Parathyroid adenoma (tissue), 2 donors: ENCODE measurements at regions not wholly inside any gene's neighbourhood (a gene's known extent, or its start where the extent isn't known, plus 50 kb on each side); places are given as distances from the start of the nearest gene placed in this dataset.

Experiments
- H2AFZ ChIP-seq: fragments of 300-600 bp; sonication (generic); one replicate; pipeline ENCODE4 v1.7.0; 2017; ENCODE audit warnings: antibody characterized with exemption, mild to moderate bottlenecking
- H3K27ac ChIP-seq: fragments of 300-600 bp; sonication (generic); one replicate; pipeline ENCODE4 v1.7.0; 2017
- H3K27me3 ChIP-seq: fragments of 300-600 bp; sonication (generic); one replicate; pipeline ENCODE4 v1.7.0; 2017; ENCODE audit warnings: low read length; ENCODE audit not compliant: control insufficient read depth, insufficient read depth
- H3K36me3 ChIP-seq: fragments of 300-600 bp; sonication (generic); one replicate; pipeline ENCODE4 v1.7.0; 2017; ENCODE audit warnings: low read length; ENCODE audit not compliant: control insufficient read depth, insufficient read depth
- H3K4me1 ChIP-seq: fragments of 300-600 bp; sonication (generic); one replicate; pipeline ENCODE4 v1.7.0; 2017; ENCODE audit warnings: control low read depth
- H3K4me2 ChIP-seq: fragments of 300-600 bp; sonication (generic); one replicate; pipeline ENCODE4 v1.7.0; 2017; ENCODE audit warnings: low read length
- H3K4me3 ChIP-seq: fragments of 300-600 bp; sonication (generic); one replicate; pipeline ENCODE4 v1.7.0; 2017; ENCODE audit warnings: low read depth, low read length
- H3K79me2 ChIP-seq: fragments of 300-600 bp; sonication (generic); one replicate; pipeline ENCODE4 v1.7.0; 2017; ENCODE audit warnings: control low read depth
- H3K9ac ChIP-seq: fragments of 300-600 bp; sonication (generic); one replicate; pipeline ENCODE4 v1.7.0; 2017; ENCODE audit warnings: mild to moderate bottlenecking
- H3K9me3 ChIP-seq: fragments of 300-600 bp; sonication (generic); one replicate; pipeline ENCODE4 v1.7.0; 2017; ENCODE audit warnings: low read length; ENCODE audit not compliant: control insufficient read depth
- CTCF ChIP-seq: fragments of 300-600 bp; sonication (generic); IDR thresholded peaks from one replicate; pipeline ENCODE4 v1.7.0; 2017; ENCODE audit warnings: antibody characterized with exemption, mild to moderate bottlenecking
- donor health status: primary hyperparathyroidism.

- Histone ChIP-seq H3K4me1 (no peaks in the 10 kb centered on the region), H3K27me3 (no peaks in the 10 kb centered on the region), H3K9ac (no peak overlapping the region), H3K4me3 (no peak overlapping the region), H3K79me2 (no peaks in the 10 kb centered on the region), H3K36me3 (no peaks in the 10 kb centered on the region), H2AFZ (no peak overlapping the region), H3K9me3 (no peaks in the 10 kb centered on the region), H3K4me2 (no peak overlapping the region), H3K27ac (no peak overlapping the region)
- no peak for TF ChIP-seq CTCF
Measured at GRCh38 chr18:78241535-78242253, 737.9 kb upstream of the SALL3 start.

GRCh38 chr18:78242254-78242643 is 737.4 kb upstream of the SALL3 start:
- no peak for TF ChIP-seq CTCF
- Histone ChIP-seq H3K27me3 (no peaks in the 10 kb centered on the region), H3K27ac (no peak overlapping the region), H2AFZ (no peak overlapping the region), H3K36me3 (no peaks in the 10 kb centered on the region), H3K4me1 (no peaks in the 10 kb centered on the region), H3K9me3 (no peaks in the 10 kb centered on the region), H3K4me2 (no peak overlapping the region), H3K4me3 (no peak overlapping the region), H3K79me2 (no peaks in the 10 kb centered on the region), H3K9ac (no peak overlapping the region)

DNA sequence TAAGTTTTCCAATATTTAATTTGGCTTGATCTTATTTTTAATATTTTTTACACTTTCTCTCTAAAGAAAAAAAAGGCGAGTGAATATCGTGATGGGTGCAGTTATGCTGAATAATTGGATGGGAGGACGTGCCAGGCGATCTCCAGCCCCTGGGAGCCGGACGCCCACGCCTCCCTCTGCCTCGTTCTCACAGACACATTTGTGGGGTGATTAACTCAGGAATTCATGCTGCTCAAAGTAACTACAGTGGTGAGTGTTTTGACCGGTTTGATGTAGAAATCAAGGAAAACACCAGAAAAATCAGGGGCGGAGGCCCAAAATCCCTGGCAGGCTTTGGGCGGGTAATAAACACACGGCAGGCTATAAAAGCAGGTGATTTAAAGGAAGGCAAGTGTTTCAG is 736.8 kb upstream of the SALL3 start:
- Histone ChIP-seq H2AFZ (no peak overlapping the region), H3K36me3 (no peaks in the 10 kb centered on the region), H3K9ac (no peak overlapping the region), H3K79me2 (no peaks in the 10 kb centered on the region), H3K27ac (no peak overlapping the region), H3K4me1 (no peaks in the 10 kb centered on the region), H3K4me3 (no peak overlapping the region), H3K27me3 (no peaks in the 10 kb centered on the region), H3K9me3 (no peaks in the 10 kb centered on the region), H3K4me2 (no peak overlapping the region)
- no peak for TF ChIP-seq CTCF

GRCh38 chr18:78244779-78245178 is 734.8 kb upstream of the SALL3 start:
- Histone ChIP-seq H3K36me3 (no peaks in the 10 kb centered on the region), H2AFZ (no peak overlapping the region), H3K9me3 (no peaks in the 10 kb centered on the region), H3K79me2 (no peaks in the 10 kb centered on the region), H3K27ac (no peak overlapping the region), H3K27me3 (no peaks in the 10 kb centered on the region), H3K4me2 (no peak overlapping the region), H3K4me1 (no peaks in the 10 kb centered on the region), H3K4me3 (no peak overlapping the region), H3K9ac (no peak overlapping the region)
- TF ChIP-seq CTCF: no peak

DNA sequence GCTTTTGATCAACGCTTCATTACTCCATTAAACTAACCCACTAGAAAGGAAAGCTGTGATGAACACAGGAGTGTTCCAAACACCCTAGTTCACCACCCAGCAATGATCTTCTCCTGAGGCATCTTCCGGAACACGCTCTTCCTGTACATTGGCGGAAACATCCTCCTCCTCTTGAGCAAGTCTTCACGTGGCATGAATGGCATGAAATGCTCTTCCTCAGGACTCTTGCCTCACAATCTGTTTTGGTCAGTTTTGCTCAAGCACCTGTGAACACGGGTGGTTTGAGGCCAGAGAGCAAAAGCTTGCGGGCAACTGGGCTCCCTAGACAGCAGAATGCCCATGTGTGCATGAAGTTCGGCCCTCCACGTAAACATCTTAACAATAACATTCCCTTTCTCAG is 734.2 kb upstream of the SALL3 start:
- no peak overlapping the region for H3K9ac ChIP-seq
- H2AFZ ChIP-seq: no peak overlapping the region
- no peaks in the 10 kb centered on the region for H3K4me1 ChIP-seq
- no peaks in the 10 kb centered on the region for H3K79me2 ChIP-seq
- TF ChIP-seq CTCF: no peak
- H3K4me3 ChIP-seq: no peak overlapping the region
- no peaks in the 10 kb centered on the region for H3K27me3 ChIP-seq
- H3K9me3 ChIP-seq: no peaks in the 10 kb centered on the region
- H3K4me2 ChIP-seq: no peak overlapping the region
- no peak overlapping the region for H3K27ac ChIP-seq
- no peaks in the 10 kb centered on the region for H3K36me3 ChIP-seq
